HG02884 (cell line): ENCODE measurements at regions not wholly inside any gene's neighbourhood (a gene's known extent, or its start where the extent isn't known, plus 50 kb on each side); places are given as distances from the start of the nearest gene placed in this dataset.

Experiments used
- ATAC-seq: cut with Tn5 transposase; IDR thresholded peaks from one replicate; pipeline ENCODE4 v1.9.1; 2021; ENCODE audit warnings: mild to moderate bottlenecking, moderate library complexity; ENCODE audit not compliant: unreplicated experiment

DNA sequence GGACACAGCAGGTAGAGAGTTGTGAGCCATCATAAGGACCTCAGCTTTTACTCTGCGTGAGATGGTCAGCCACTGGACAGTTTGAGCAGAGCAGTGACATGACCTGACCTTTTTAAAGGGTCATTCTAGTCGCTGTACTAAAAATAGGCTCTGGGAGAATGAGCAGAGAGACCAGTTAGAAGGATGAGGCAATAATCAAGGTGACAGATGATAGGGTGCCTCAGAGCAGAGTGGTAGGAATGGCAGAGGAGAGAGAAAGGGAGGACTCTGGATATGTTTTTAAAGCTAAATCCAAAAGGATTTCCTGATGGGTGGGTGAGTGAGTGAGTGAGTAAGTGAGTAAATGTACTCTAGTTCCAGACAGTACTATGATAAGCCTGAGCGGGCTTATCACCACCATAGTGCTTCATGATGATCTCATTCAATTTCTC is 83.6 kb upstream of the ARHGAP5 start:
- no peak for ATAC-seq

DNA sequence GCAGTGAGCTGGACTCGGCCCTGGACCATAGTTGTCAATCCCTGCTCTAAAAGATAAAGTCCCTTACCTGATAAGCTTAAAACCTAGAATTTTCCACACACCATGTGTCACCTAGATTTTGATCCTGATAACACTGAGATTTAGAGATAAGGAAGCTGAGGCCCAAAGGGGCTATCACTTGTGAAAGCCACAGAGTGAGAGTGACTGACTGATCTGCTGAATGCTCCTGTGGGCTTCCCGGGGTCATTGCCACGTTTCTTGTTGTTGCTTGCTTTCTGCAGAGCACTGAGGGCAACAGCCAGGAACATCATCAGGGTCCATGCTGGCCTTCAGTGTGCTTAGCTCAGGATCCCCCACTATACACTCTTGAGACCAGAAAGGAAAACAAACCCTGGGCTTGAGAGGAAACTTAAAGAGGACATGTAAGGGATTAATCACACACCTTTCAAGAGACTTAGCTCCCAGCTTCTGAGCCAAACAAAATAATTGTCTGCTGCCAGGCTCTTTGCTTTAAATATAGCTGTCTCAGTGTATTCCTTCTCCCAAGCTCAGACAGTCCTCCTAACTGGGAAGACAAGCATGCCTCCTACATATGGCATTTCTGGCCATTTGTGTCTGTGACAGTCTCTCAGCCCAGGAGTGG is 82.6 kb upstream of the ARHGAP5 start:
- no peak for ATAC-seq

DNA sequence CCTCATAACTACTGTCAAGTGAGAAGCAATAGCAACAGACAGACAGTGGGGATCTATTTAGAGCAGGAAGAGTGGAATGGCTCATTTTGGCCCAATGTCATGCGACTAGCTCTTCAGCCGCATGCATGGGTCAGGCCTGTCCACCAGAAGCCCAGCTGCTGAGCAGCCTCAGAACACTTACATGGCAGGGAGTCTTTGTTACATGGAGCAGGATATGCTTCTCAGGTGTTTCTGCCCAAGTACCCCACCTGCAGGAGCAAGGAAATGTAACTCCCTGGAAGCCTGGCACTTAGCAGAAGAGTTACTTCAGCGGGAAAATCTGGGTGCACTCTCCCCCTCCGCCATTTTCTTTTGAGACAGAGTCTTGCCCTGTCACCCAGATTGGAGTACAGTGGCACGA is 73.5 kb upstream of the ARHGAP5 start:
- ATAC-seq, result no peak

DNA sequence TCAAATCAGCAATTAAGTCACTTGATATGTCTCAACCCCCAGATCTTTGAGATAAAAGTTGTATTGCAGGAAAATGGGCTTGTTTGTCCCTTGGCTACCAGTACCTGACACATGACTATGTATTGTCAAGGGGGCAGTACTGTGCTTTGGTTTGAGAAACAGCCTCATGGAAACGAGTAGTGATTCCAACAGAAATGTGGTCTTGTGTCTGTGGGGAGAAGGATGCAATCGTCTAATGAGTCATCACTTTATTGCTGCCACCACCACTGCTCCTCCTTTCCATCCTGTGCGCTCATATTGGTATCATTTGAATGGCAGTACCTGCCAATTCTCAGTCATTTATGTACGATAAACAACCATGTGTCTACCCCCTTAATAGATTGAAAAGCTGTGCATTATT is 72.8 kb upstream of the ARHGAP5 start:
- ATAC-seq, result no peak

DNA sequence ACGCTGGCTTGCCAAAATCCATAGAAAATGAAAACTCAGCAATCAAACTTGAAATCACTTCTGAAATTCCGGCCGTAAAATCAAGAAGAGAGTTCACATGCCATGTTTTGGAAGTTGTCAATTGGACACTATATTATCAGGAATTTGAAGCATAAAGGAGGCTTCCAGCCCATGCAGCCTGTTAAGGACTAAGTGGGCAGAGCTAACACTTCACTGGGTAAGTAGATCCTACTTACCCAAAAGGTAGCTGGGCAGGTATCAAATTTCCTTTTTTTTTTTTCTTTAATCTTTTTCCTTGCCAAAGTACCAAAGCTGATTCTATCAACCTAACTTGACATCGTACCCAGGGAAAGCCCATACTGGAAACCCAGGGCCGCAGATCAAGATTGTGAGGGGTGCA is 71.5 kb upstream of the ARHGAP5 start:
- ATAC-seq, result no peak

DNA sequence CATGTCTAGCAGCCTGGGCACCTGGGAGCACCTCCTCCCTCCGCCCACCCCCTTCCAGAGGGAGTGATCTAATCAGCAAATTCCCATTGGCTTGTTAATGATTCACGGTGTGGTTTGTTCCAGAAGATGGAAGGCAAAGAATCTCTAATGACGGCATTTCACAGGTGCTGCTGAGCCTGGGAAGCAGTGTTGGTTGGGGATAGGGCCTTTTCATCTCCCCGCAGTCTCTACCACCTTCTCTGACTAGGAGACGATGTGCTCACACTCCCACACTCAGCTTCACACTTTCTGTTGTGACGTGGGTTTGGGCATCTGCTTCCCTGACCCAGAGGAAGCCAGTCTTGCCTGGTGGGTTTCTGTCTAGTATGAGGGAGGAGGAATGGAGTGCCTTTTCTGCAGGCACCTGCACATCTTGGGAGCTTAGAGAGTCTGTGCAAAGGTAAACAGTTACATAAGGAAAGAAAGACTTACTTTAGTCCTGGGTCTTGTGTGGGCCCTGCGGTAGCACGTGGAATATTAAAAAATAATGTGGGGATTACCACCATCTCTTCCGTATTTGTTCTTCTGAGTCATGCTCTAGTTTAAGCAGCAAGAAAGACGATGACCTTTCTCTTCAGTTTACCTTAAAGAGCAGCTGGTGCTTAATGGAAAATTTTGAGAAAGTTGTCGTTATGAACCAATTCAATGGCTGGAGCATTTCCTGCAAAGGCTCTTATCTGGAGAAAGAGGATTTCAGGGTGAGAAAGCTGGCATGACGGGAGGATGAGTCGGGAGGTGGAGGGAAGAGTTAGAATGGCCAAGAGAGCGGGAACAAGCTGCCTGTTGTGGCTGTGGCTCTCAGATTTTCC is 70.6 kb upstream of the ARHGAP5 start:
- no peak for ATAC-seq

DNA sequence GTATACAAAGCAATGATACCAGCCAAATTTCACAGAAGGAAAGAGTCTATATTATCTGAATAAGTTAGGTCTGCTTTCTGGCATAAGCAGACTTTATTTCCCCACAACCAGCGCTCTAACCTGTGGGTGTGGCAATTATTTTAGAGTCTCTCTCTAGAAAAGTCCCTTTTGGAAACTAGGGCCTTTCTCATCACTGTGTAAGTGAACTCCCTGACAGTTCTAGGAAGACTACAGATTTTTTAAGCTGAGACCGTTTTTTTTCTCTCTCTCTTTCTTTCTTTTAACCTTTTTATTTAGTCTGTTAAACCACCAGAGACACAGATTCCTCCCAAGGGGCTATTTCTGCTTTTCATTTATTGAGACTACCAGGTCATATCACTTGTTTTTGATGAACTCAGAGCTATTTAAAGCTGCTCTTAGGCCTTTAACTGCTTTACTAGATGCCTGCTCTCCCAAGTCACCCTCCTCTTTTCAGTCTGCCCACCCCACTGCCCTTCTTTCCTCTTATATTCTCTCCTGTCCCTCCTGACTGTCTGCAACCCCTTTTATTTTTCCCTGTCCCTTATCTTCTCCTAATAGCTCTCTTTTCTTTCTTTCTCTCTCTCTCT is 69.2 kb upstream of the ARHGAP5 start:
- no peak for ATAC-seq

DNA sequence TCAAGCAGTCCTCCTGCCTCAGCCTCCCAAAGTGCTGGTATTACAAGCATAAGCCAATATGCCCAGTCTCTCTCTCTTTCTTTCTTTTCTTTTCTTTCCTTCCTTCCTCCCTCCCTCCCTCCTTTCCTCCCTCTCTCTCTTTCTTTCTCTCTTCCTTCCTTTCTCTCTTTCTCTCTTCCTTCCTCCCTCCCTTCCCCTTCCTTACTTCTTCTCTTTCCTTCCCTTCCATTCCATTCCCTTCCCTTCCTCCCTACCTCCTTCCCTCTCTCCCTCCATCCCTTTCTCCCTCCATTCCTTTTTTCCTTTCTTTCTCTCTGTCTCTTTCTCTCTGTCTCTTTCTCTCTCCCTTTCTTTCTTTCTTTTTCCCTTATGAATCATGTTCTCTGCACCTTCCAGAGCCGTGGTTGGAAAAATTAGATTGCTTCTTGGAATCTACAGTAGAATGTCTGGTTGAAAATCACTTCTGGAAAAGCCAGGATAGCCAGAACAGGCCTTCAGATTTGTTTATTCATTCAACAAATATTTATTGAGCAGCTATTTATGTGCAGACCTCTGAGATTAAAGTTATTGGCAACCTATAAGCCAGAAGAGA is 68.4 kb upstream of the ARHGAP5 start:
- ATAC-seq, result no peak

DNA sequence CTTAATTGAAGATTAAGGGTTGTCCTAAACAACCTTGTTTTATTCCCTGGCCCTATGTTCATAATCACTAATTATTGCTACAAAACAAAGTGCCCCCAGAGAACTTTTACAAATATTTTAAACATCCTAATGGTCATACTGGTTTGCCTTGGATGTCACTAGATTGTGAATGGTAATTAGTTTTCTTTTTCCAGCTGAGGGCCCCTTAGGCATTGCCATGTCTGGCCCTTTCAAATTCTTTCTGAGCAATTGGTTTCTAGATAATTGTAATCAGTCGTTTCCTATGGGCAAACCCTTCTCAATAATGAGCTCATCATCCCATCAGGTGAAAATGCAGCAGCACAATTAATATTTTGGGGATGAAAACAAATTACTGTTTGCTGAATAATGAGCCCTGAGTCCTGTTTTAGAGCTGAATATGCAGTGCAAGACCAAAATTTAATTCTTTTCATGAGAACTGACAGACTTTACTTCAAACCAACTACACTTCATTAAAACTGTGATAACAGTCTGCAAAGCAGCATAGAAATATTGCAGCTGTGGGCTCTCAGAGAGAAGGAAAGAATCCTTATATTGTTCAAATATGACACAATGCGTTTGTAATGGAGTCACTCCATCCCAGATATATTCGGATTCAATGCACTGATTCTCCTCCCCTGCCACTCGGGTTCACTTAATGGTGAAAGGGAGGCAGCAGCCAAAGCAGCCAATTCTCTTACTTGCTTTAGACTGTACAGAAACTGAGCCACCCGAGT is 67.7 kb upstream of the ARHGAP5 start:
- ATAC-seq, result no peak

DNA sequence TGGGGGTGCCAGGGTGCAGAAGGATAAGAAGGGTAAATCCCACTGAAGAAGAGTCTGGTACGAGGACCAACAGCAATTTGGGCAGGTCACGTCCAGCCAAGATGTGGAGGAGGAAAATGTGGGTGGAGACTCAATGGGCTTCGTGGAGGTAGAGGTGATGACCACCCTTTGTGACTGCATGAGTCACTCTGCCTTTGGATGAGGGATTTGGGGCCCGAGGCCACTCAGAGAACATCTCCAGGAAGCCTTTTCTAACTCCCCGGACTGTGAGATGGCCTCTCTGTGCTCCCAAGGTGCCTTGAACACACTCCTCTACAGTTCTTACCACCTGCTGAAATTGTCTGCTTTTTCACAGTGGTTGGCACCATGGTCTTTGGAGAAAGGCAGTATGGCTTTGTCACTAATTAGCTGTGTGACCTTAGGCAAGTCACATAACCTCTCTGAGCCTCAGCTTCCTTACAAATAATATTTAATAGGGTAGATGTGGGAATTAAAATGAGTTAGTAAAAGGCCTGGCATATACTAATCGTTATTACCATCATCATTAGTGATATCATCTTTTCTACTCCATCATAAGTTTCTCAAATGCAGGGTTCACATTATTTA is 67.0 kb upstream of the ARHGAP5 start:
- no peak for ATAC-seq

DNA sequence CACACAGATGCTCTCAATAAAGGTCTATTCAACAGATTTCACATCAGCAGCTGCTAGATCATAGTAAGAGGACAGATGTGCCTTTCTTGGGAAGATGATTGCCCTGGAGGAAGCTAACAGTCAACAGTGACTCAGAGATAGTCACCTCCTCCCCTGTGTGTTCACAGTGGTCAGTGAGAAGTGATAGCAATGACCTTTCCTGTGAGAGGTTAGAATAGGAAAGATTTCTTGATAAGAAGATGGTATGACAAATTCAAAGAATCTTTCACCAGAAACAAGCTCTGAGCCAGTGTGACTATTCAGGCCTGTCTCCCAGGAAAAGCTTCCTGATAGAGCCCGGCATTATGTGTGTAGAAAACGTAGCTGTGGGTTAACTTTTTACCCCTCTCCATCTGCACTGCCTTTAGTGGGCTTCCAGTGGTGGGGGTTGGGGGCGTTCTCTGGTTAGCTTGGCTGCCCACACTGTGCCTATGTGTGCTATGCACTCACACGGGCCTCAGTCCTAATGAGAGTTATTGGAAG is 66.4 kb upstream of the ARHGAP5 start:
- no peak for ATAC-seq

DNA sequence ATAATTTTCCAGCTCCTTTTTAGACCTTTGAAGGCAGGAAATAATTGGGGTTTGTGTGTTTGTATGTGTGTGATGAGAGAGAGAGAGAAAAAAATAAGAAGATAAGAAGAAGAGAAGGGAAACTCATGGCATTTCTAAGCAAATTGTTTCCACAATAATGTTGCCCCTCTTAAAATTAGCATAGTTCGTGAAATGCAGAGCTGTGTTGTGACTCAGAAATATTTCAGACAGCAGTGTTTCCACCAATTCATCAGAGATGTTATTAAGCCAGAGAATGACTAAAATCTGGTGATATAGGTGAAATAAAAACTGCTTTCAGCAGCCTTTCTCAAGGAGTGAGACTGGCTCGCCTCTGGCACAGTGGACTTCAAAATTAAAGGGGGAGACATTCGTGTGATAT is 65.9 kb upstream of the ARHGAP5 start:
- ATAC-seq, result no peak

DNA sequence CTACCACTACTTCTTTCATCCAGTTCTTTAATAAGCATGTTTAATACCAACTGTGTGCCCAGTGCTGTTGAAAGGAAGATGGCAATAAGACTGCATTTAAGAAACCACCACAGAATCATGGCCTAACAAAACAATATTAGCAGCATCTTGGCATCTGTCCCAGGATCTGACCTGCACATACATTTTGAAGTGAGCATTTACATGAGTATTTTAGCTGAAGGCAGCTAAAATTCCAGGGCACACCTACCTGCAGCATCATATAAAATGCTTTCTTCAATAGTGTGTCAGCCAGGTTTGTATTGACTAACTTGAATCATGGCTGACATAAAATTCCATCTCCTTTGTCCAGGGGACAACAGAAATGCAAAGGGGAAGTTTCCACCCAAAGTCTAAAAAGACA is 65.0 kb upstream of the ARHGAP5 start:
- ATAC-seq, result no peak

DNA sequence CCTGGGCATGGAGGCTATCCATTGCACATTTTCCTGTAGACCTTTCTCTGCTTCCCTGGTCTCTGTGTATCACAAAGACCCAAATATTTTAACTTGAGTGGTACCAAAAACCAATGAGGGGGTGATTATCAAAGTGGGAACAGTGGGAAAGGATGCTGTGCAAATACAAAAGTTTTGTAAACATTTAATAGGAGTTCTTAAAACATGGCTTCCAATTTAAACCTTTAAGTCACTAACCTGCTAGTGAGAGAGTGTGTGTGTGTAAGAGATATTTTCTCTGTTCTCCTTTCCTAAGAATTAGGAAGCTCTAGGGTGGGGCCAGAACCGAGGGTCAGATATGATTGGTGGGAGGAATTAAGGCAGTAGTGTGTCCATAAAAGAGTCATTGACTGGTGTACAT is 64.5 kb upstream of the ARHGAP5 start:
- no peak for ATAC-seq

DNA sequence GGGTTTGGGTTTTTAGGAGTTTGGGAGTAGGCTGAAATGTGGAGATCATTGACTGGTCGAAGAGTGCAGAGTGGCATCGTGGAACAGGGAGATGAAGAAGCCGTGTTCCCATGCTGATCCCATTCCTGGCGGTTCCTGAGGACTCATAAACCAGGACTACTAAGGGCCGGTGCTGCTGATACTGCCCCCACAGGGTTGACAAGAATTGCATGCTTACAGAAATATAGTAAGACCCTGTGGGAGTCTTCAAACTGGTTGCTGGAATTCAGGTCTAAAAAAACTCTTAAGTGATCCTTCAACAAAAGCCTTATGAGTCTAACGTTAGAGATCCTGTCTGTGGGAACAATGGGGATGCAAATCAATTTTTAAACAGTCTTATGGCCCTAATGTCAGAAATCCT is 64.0 kb upstream of the ARHGAP5 start:
- ATAC-seq, result no peak

DNA sequence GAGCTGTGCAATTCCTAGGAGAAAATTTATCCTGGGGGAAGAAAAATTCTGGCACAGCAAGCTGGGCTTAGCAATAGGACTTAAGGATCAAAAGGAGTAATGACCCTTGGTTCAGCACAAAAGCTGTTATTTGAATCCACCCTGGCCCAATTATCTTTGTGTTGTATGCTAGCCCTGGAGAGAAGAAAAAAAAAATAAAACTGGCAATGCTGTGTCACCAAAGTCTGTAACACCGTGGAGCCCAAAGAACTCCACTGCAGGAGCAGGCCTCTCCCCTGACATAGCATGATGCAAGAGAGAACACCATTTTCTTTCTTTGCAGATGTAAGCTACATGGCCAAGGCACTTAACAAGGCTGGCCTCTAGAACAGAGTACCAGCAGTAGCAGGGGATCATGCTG is 63.0 kb upstream of the ARHGAP5 start:
- ATAC-seq, result no peak

DNA sequence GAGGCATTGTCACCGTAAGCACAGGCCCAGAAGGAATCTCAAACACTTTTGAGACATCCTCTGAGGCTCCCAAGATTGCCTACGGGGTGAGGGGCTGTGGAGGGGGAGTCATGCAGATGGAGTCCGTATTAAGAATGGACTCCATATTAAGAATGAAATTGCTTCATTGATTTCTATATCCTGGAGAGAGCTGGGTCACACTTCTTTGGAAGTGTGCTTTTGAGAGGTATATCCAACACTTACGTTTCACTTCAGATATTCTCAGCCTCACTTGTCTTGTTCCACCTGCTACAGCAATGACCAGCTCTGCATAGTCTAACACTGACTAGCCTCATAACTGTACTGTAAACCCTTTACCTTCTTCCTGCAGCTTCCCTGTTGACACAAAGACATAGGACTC is 62.6 kb upstream of the ARHGAP5 start:
- no peak for ATAC-seq

DNA sequence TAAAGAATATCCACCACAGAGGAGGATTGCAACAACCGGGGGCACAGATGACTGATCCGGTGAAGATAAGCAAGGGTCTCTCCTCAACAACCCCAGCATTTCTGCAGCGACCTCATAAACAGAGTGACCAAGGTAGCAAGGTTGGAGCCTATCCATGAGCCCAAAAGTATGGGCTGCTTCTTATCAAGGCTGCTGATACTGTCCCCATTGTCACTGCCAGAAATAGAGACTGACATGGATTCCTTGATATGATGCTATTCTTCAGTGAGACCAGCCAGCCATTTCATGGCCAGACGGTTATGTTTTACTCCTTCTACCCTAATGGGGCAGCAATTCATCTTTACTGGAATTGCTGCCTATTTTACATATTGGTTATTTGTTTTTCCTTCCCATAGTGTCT is 61.9 kb upstream of the ARHGAP5 start:
- ATAC-seq, result no peak

DNA sequence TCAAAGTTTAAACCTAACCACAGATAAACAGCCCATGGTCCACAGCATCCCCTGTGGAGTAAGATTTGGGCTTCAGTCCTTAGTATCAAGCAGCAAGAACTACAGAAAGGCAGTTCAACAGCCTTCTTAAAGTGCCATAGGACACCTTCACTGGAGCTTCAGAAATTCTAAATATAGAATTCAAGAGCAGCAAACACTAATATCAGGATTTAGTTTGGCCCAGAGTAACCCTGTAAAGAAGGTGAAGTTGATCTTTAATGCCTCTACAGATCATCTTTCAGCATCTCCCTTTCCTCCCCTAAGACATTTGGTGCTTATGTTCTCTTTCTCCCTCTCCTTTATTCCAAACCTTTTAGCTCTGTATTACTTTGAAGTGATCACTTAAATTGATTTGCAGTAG is 59.5 kb upstream of the ARHGAP5 start:
- ATAC-seq, result no peak

DNA sequence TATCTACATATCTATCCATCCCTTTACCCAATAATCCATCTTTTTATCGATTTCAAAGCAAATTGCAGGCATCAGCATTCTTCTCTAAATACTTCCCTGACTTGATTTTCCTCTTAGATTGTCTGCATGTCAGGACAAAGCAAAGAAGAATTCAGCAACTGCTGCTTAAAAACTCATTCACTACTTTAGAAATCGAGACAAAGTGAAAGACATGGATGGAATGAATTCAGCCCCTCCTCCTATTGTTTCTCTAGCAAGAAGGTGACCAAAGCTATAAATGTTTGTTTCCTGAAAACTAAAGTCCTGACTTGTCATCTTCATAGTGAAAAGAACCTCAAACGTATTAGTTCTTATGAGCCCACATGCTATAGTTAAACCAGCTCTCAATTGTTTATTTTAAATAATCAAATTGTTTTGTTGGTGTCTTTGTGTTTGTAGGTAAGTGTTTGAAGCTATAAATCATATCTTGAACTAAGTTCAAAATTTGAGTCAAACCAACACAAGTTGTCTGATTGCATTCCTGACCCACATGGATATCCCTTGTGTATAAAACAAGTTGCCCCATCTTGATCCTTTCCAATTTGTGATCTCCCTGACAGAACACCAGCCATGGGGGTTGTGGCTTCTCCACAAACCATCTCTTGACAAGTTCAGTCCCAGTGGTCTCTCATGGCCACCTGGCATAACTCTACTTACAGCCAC is 58.6 kb upstream of the ARHGAP5 start:
- no peak for ATAC-seq
